ENCODE measurements at regions not wholly inside any gene's neighbourhood (a gene's known extent, or its start where the extent isn't known, plus 50 kb on each side); places are given as distances from the start of the nearest gene placed in this dataset.

- TF ChIP-seq, protein P1, sequence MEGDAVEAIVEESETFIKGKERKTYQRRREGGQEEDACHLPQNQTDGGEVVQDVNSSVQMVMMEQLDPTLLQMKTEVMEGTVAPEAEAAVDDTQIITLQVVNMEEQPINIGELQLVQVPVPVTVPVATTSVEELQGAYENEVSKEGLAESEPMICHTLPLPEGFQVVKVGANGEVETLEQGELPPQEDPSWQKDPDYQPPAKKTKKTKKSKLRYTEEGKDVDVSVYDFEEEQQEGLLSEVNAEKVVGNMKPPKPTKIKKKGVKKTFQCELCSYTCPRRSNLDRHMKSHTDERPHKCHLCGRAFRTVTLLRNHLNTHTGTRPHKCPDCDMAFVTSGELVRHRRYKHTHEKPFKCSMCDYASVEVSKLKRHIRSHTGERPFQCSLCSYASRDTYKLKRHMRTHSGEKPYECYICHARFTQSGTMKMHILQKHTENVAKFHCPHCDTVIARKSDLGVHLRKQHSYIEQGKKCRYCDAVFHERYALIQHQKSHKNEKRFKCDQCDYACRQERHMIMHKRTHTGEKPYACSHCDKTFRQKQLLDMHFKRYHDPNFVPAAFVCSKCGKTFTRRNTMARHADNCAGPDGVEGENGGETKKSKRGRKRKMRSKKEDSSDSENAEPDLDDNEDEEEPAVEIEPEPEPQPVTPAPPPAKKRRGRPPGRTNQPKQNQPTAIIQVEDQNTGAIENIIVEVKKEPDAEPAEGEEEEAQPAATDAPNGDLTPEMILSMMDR (conservative IDR thresholded peaks at IDR 0.05): no peak
- no peak for TF ChIP-seq EZH2 (IDR thresholded peaks at IDR 0.05; ENCODE audit: low read depth)
Observed at GRCh38 chr3:178152988-178153387, 383.2 kb upstream of the KCNMB2 start.

Measured in PC-9 (cell line).